Loucy (cell line): ENCODE measurements at regions not wholly inside any gene's neighbourhood (a gene's known extent, or its start where the extent isn't known, plus 50 kb on each side); places are given as distances from the start of the nearest gene placed in this dataset.

Experiments
- CTCF ChIP-seq: fragments of 200-600 bp; sonication (generic); conservative IDR thresholded peaks from 2 replicates; pipeline ENCODE4 v1.5.1; 2014; ENCODE audit warnings: mild to moderate bottlenecking, antibody characterized with exemption, low read length
- EZH2phosphoT487 ChIP-seq: fragments of 200-600 bp; IDR thresholded peaks from 2 replicates; pipeline ENCODE4 v1.6.1; 2018; ENCODE audit warnings: antibody characterized with exemption, mild to moderate bottlenecking, moderate library complexity, borderline replicate concordance

DNA sequence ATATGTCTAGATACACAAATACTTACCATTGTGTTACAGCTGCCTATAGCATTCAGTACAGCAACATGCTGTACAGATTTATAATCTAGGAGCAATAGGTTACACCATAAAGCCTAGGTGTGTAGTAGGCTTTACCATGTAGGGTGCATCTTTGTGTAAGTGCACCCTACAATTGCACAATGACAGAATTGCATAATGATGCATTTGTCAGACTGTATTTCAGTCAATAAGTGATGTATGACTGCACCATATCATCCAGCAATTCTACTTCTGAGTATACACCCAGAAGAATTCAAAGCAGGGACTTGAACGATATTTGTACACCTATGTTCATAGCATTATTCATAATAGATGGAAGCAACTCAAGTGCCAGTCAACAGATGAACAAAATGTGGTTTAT, 100.4 kb upstream of the SLC44A1 start:
- TF ChIP-seq CTCF (no peak), EZH2phosphoT487 (no peak)
